Suprapubic skin (tissue), 2 donors: ENCODE measurements at regions not wholly inside any gene's neighbourhood (a gene's known extent, or its start where the extent isn't known, plus 50 kb on each side); places are given as distances from the start of the nearest gene placed in this dataset.

ENCODE experiments used
- EP300 ChIP-seq: sonication (generic); formaldehyde crosslinking; IDR thresholded peaks from one replicate; pipeline ENCODE4 v1.6.1; 2017; ENCODE audit warnings: antibody characterized with exemption
- POLR2A ChIP-seq, 2 donors: fragments of 450-650 bp; IDR thresholded peaks; one replicate each; pipeline ENCODE4 v1.6.1; 2017; ENCODE audit warnings: antibody characterized with exemption in 2 of 2, mild to moderate bottlenecking in 2 of 2, moderate library complexity in 2 of 2

GRCh38 chr2:109066917-109067597, 61.9 kb upstream of the SH3RF3 start:
- TF ChIP-seq POLR2A (IDR thresholded peaks at IDR 0.05) (no peak), EP300 (no peak)
